ENCODE measurements at regions not wholly inside any gene's neighbourhood (a gene's known extent, or its start where the extent isn't known, plus 50 kb on each side); places are given as distances from the start of the nearest gene placed in this dataset.

DNA sequence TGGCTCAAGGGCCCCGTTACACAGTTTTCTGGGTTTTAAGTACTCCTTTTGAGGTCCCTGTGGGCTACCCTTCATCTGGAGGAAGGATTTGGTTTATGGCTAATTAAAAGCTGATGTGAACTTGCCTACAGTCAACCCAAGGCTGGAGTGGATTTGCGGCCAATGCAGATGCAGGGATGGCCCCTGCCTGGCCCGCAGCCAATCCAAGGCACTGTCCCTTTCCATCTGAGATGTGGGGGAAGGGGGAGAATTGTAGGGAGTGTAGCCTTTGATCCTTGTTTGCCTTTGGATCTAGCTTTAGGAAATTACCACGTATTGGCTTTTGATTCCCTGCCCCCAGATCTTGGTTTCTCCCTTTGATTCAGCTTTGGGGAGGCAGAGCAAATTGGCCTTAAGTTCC is 128.0 kb upstream of the GGTLC1 start:
- no peaks in the 10 kb centered on the region for H4K20me1 ChIP-seq (ENCODE audit: insufficient read depth, low read length)
- FAIRE-seq, result no peak
- H3K9me3 ChIP-seq (ENCODE audit: insufficient read depth, low read depth, low read length), result no peaks in the 10 kb centered on the region
- H3K4me3 ChIP-seq (ENCODE audit: insufficient read depth, low read depth, low read length), result no peak overlapping the region
- H3K9me3 Mint-ChIP-seq (ENCODE audit: unreplicated experiment), result peaks cover 6% of the 10 kb centered on the region
- DNase-seq (ENCODE audit: low read depth), result no peak
- H3K27me3 ChIP-seq (ENCODE audit: insufficient read depth, low read length), result no peaks in the 10 kb centered on the region
- H3K27me3 Mint-ChIP-seq (ENCODE audit: low read depth, unreplicated experiment), result peaks cover 39% of the 10 kb centered on the region
- H3K36me3 ChIP-seq (ENCODE audit: insufficient read depth, low read length), result no peaks in the 10 kb centered on the region
- H3K79me2 ChIP-seq (ENCODE audit: insufficient read depth, low read length), result no peaks in the 10 kb centered on the region
- H3K4me1 Mint-ChIP-seq (ENCODE audit: low read depth, unreplicated experiment), result peaks cover 11% of the 10 kb centered on the region
- no peak overlapping the region for H3K27ac Mint-ChIP-seq (ENCODE audit: unreplicated experiment)
- H2AFZ ChIP-seq (ENCODE audit: low read depth, low read length), result no peak overlapping the region
- H3K9ac ChIP-seq (ENCODE audit: low read length), result no peak overlapping the region
- H3K27ac ChIP-seq (ENCODE audit: low read depth, low read length), result no peak overlapping the region
- H3K36me3 Mint-ChIP-seq (ENCODE audit: low read depth, unreplicated experiment), result no peaks in the 10 kb centered on the region
- H3K4me3 Mint-ChIP-seq (ENCODE audit: unreplicated experiment), result no peak overlapping the region
- TF ChIP-seq CTCF (IDR thresholded peaks at IDR 0.05; ENCODE audit: insufficient read depth, low read depth, low read length) (no peak), EZH2 (IDR thresholded peaks at IDR 0.05; ENCODE audit: insufficient read depth, low read length) (no peak)
- no peak overlapping the region for H3K4me2 ChIP-seq (ENCODE audit: low read length)
- peaks cover 12% of the 10 kb centered on the region for H3K4me1 ChIP-seq (ENCODE audit: insufficient read depth, low read length)

DNA sequence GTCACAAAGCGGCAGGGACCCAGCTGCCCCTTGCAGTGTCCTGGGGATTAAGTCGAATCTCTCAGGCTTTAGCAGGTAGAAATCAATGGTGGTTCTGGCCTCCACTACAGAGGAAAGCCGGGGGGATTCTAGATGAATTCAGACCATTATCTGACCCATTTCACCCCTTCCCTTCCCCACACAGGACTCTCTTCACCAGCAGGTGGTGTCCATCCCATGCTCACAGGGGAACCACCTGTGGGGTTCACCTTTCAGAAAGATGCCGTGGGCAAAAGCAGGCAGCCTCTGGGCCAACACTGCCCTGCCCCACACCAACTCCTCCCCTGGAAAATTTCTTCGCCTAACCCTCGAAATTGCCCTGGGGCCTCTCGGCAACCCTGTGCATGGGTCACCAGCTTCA is 123.8 kb upstream of the GGTLC1 start:
- no peaks in the 10 kb centered on the region for H3K9me3 ChIP-seq (ENCODE audit: insufficient read depth, low read depth, low read length)
- H3K9ac ChIP-seq (ENCODE audit: low read length), result no peak overlapping the region
- H3K4me1 Mint-ChIP-seq (ENCODE audit: low read depth, unreplicated experiment), result peaks cover 4% of the 10 kb centered on the region
- H3K79me2 ChIP-seq (ENCODE audit: insufficient read depth, low read length), result no peaks in the 10 kb centered on the region
- no peak overlapping the region for H3K27ac Mint-ChIP-seq (ENCODE audit: unreplicated experiment)
- no peaks in the 10 kb centered on the region for H3K36me3 Mint-ChIP-seq (ENCODE audit: low read depth, unreplicated experiment)
- DNase-seq (ENCODE audit: low read depth) (no peak), FAIRE-seq (no peak)
- no peak for TF ChIP-seq EZH2 (IDR thresholded peaks at IDR 0.05; ENCODE audit: insufficient read depth, low read length)
- TF ChIP-seq CTCF (IDR thresholded peaks at IDR 0.05; ENCODE audit: insufficient read depth, low read depth, low read length), result no peak
- no peak overlapping the region for H3K27ac ChIP-seq (ENCODE audit: low read depth, low read length)
- no peak overlapping the region for H3K4me2 ChIP-seq (ENCODE audit: low read length)
- H3K27me3 Mint-ChIP-seq (ENCODE audit: low read depth, unreplicated experiment), result peaks cover 22% of the 10 kb centered on the region
- H3K36me3 ChIP-seq (ENCODE audit: insufficient read depth, low read length), result no peaks in the 10 kb centered on the region
- no peaks in the 10 kb centered on the region for H3K9me3 Mint-ChIP-seq (ENCODE audit: unreplicated experiment)
- H3K27me3 ChIP-seq (ENCODE audit: insufficient read depth, low read length), result no peaks in the 10 kb centered on the region
- H4K20me1 ChIP-seq (ENCODE audit: insufficient read depth, low read length), result no peaks in the 10 kb centered on the region
- peaks cover 5% of the 10 kb centered on the region for H3K4me1 ChIP-seq (ENCODE audit: insufficient read depth, low read length)
- no peak overlapping the region for H3K4me3 ChIP-seq (ENCODE audit: insufficient read depth, low read depth, low read length)
- H2AFZ ChIP-seq (ENCODE audit: low read depth, low read length), result no peak overlapping the region
- H3K4me3 Mint-ChIP-seq (ENCODE audit: unreplicated experiment), result no peak overlapping the region

DNA sequence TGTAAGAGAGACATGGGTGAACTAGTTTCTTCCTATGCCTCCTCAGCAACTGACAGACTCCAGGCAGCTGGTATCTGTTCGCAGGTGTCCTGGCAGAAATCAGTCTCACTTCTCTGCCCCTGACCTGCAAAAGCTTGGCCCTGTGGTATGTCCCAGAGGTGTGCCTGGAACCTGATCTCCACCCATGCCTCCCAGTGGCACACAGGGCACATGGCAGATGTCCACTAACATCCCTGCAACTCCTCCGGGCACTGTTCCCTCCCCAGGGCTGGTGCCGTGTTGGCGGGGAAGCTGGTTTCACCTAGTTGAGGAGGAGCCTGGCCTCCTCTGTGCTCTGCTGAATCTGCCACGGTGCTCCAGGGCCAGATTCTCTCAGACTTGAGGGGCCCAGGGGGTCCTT is 123.3 kb upstream of the GGTLC1 start:
- DNase-seq (ENCODE audit: low read depth) (no peak), FAIRE-seq (no peak)
- Histone ChIP-seq H3K9me3 (ENCODE audit: insufficient read depth, low read depth, low read length) (no peaks in the 10 kb centered on the region), H3K27ac (ENCODE audit: low read depth, low read length) (no peak overlapping the region), H3K9ac (ENCODE audit: low read length) (no peak overlapping the region), H3K4me2 (ENCODE audit: low read length) (no peak overlapping the region), H3K27me3 (ENCODE audit: insufficient read depth, low read length) (no peaks in the 10 kb centered on the region), H2AFZ (ENCODE audit: low read depth, low read length) (no peak overlapping the region), H3K4me3 (ENCODE audit: insufficient read depth, low read depth, low read length) (no peak overlapping the region), H4K20me1 (ENCODE audit: insufficient read depth, low read length) (no peaks in the 10 kb centered on the region), H3K4me1 (ENCODE audit: insufficient read depth, low read length) (peaks cover 2% of the 10 kb centered on the region), H3K79me2 (ENCODE audit: insufficient read depth, low read length) (no peaks in the 10 kb centered on the region), H3K36me3 (ENCODE audit: insufficient read depth, low read length) (no peaks in the 10 kb centered on the region)
- TF ChIP-seq EZH2 (IDR thresholded peaks at IDR 0.05; ENCODE audit: insufficient read depth, low read length), result no peak
- Mint-ChIP-seq H3K36me3 (ENCODE audit: low read depth, unreplicated experiment) (no peaks in the 10 kb centered on the region), H3K27me3 (ENCODE audit: low read depth, unreplicated experiment) (peaks cover 21% of the 10 kb centered on the region), H3K9me3 (ENCODE audit: unreplicated experiment) (no peaks in the 10 kb centered on the region), H3K4me3 (ENCODE audit: unreplicated experiment) (no peak overlapping the region), H3K4me1 (ENCODE audit: low read depth, unreplicated experiment) (peaks cover under 1% of the 10 kb centered on the region), H3K27ac (ENCODE audit: unreplicated experiment) (no peak overlapping the region)
